ENCODE measurements at regions not wholly inside any gene's neighbourhood (a gene's known extent, or its start where the extent isn't known, plus 50 kb on each side); places are given as distances from the start of the nearest gene placed in this dataset.

DNA sequence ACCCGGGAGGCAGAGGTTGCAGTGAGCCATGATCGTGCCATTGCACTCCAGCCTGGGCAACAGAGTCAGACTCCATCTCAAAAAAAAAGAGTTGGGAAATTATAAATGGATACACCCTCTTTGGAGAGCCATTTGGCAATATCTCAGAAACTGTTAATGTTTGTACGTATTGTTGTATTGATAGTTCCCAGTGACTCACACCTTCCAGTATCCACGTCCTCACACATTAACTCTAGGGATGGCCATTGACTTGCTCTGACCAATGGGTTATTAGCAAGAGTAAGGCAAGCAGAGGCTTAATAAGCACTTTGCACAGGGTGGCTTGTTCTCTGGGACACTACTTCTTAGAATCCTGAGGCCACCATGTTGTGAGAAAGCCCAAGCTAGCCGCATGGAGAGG, 107.6 kb upstream of the LHX1 start:
- no peaks in the 10 kb centered on the region for H3K79me2 ChIP-seq (replicated peaks; ENCODE audit: insufficient read depth)
- no peak overlapping the region for H3K4me3 ChIP-seq
- H3K36me3 ChIP-seq (ENCODE audit: insufficient read depth) = no peaks in the 10 kb centered on the region
- no peak for TF ChIP-seq CREB1 (CRISPR knock-in tag; IDR thresholded peaks at IDR 0.05; ENCODE audit: low read depth)
- no peaks in the 10 kb centered on the region for H3F3A ChIP-seq (replicated peaks; ENCODE audit: low read depth)
- H3K4me2 ChIP-seq = no peak overlapping the region
- no peaks in the 10 kb centered on the region for H4K20me1 ChIP-seq (replicated peaks; ENCODE audit: insufficient read depth)
- H3K4me3 Mint-ChIP-seq = no peak overlapping the region
- DNase-seq (ENCODE audit: low spot score) = no peak
- H3K4me1 Mint-ChIP-seq = peaks cover 25% of the 10 kb centered on the region
- ATAC-seq = no peak
- H3K27ac ChIP-seq (ENCODE audit: low read depth) = no peak overlapping the region
- no peak overlapping the region for H3K27ac Mint-ChIP-seq
- no peaks in the 10 kb centered on the region for H3K27me3 ChIP-seq (ENCODE audit: insufficient read depth)
- peaks cover 8% of the 10 kb centered on the region for H3K4me1 ChIP-seq (ENCODE audit: insufficient read depth)
- H3K9me3 Mint-ChIP-seq = no peaks in the 10 kb centered on the region
- H3K9me2 ChIP-seq (ENCODE audit: insufficient read depth) = no peaks in the 10 kb centered on the region
- H3K36me3 Mint-ChIP-seq (ENCODE audit: low read depth) = peaks cover 3% of the 10 kb centered on the region; the same call in 1 of the 3 replicates
- peak overlapping the region; percentile 32; the same call in 1 of the 2 replicates for H2AFZ ChIP-seq
- H3K27me3 Mint-ChIP-seq (ENCODE audit: insufficient read depth, low read depth, poor library complexity) = peaks cover 12% of the 10 kb centered on the region

DNA sequence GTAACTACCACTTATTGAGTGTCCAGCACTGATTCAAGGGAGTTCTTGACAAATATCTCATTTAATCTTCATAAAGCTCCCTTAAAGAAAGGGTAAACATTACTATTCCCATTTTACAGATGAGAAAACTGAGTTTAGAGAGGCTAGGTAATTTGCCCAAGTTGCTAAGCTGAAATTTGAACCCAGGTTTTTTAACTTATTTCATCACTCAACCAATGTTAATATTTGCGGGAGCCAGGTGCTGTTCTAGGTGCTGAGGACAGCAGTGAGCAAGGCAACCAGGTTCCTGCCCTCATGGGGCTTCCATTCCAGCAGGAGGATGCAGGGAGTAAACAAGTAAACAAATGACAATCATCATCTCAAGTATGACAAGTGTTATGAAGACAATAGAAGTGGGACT, 104.0 kb upstream of the LHX1 start:
- Histone ChIP-seq H3K36me3 (ENCODE audit: insufficient read depth) (no peaks in the 10 kb centered on the region), H3K4me3 (no peak overlapping the region), H3F3A (replicated peaks; ENCODE audit: low read depth) (no peaks in the 10 kb centered on the region), H3K4me2 (no peak overlapping the region), H3K27me3 (ENCODE audit: insufficient read depth) (no peaks in the 10 kb centered on the region), H3K79me2 (replicated peaks; ENCODE audit: insufficient read depth) (no peaks in the 10 kb centered on the region), H2AFZ (no peak overlapping the region), H3K4me1 (ENCODE audit: insufficient read depth) (peaks cover 7% of the 10 kb centered on the region; the same call in 1 of the 2 replicates), H4K20me1 (replicated peaks; ENCODE audit: insufficient read depth) (no peaks in the 10 kb centered on the region), H3K27ac (ENCODE audit: low read depth) (no peak overlapping the region), H3K9me2 (ENCODE audit: insufficient read depth) (no peaks in the 10 kb centered on the region)
- H3K4me3 Mint-ChIP-seq = no peak overlapping the region
- DNase-seq (ENCODE audit: low spot score) (no peak), ATAC-seq (no peak)
- H3K9me3 Mint-ChIP-seq = no peaks in the 10 kb centered on the region
- peaks cover 14% of the 10 kb centered on the region for H3K4me1 Mint-ChIP-seq
- H3K36me3 Mint-ChIP-seq (ENCODE audit: low read depth) = no peaks in the 10 kb centered on the region; the same call in 2 of the 3 replicates
- no peak overlapping the region for H3K27ac Mint-ChIP-seq
- H3K27me3 Mint-ChIP-seq (ENCODE audit: insufficient read depth, low read depth, poor library complexity) = peaks cover 6% of the 10 kb centered on the region
- TF ChIP-seq, protein P1, sequence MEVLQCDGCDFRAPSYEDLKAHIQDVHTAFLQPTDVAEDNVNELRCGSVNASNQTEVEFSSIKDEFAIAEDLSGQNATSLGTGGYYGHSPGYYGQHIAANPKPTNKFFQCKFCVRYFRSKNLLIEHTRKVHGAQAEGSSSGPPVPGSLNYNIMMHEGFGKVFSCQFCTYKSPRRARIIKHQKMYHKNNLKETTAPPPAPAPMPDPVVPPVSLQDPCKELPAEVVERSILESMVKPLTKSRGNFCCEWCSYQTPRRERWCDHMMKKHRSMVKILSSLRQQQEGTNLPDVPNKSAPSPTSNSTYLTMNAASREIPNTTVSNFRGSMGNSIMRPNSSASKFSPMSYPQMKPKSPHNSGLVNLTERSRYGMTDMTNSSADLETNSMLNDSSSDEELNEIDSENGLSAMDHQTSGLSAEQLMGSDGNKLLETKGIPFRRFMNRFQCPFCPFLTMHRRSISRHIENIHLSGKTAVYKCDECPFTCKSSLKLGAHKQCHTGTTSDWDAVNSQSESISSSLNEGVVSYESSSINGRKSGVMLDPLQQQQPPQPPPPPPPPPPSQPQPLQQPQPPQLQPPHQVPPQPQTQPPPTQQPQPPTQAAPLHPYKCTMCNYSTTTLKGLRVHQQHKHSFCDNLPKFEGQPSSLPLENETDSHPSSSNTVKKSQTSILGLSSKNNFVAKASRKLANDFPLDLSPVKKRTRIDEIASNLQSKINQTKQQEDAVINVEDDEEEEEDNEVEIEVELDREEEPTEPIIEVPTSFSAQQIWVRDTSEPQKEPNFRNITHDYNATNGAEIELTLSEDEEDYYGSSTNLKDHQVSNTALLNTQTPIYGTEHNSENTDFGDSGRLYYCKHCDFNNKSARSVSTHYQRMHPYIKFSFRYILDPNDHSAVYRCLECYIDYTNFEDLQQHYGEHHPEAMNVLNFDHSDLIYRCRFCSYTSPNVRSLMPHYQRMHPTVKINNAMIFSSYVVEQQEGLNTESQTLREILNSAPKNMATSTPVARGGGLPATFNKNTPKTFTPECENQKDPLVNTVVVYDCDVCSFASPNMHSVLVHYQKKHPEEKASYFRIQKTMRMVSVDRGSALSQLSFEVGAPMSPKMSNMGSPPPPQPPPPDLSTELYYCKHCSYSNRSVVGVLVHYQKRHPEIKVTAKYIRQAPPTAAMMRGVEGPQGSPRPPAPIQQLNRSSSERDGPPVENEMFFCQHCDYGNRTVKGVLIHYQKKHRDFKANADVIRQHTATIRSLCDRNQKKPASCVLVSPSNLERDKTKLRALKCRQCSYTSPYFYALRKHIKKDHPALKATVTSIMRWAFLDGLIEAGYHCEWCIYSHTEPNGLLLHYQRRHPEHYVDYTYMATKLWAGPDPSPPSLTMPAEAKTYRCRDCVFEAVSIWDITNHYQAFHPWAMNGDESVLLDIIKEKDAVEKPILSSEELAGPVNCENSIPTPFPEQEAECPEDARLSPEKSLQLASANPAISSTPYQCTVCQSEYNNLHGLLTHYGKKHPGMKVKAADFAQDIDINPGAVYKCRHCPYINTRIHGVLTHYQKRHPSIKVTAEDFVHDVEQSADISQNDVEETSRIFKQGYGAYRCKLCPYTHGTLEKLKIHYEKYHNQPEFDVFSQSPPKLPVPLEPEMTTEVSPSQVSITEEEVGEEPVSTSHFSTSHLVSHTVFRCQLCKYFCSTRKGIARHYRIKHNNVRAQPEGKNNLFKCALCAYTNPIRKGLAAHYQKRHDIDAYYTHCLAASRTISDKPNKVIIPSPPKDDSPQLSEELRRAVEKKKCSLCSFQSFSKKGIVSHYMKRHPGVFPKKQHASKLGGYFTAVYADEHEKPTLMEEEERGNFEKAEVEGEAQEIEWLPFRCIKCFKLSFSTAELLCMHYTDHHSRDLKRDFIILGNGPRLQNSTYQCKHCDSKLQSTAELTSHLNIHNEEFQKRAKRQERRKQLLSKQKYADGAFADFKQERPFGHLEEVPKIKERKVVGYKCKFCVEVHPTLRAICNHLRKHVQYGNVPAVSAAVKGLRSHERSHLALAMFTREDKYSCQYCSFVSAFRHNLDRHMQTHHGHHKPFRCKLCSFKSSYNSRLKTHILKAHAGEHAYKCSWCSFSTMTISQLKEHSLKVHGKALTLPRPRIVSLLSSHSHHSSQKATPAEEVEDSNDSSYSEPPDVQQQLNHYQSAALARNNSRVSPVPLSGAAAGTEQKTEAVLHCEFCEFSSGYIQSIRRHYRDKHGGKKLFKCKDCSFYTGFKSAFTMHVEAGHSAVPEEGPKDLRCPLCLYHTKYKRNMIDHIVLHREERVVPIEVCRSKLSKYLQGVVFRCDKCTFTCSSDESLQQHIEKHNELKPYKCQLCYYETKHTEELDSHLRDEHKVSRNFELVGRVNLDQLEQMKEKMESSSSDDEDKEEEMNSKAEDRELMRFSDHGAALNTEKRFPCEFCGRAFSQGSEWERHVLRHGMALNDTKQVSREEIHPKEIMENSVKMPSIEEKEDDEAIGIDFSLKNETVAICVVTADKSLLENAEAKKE (CRISPR knock-in tag; IDR thresholded peaks at IDR 0.05) = no peak
- no peak for TF ChIP-seq EZH2 (IDR thresholded peaks at IDR 0.05; ENCODE audit: low read depth, unreplicated experiment)
- TF ChIP-seq EZH2phosphoT487 (IDR thresholded peaks at IDR 0.05; ENCODE audit: unreplicated experiment) = no peak
- no peak for TF ChIP-seq POLR2AphosphoS5 (IDR thresholded peaks at IDR 0.05; ENCODE audit: low read depth)
- TF ChIP-seq STAT1 (IDR thresholded peaks at IDR 0.05; ENCODE audit: unreplicated experiment) = no peak
- TF ChIP-seq, protein P2, sequence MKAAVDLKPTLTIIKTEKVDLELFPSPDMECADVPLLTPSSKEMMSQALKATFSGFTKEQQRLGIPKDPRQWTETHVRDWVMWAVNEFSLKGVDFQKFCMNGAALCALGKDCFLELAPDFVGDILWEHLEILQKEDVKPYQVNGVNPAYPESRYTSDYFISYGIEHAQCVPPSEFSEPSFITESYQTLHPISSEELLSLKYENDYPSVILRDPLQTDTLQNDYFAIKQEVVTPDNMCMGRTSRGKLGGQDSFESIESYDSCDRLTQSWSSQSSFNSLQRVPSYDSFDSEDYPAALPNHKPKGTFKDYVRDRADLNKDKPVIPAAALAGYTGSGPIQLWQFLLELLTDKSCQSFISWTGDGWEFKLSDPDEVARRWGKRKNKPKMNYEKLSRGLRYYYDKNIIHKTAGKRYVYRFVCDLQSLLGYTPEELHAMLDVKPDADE (IDR thresholded peaks at IDR 0.05) = no peak
- no peak for TF ChIP-seq ZNF114 (CRISPR knock-in tag; IDR thresholded peaks at IDR 0.05)
- no peak for TF ChIP-seq NANOG (IDR thresholded peaks at IDR 0.05; ENCODE audit: borderline replicate concordance)
- no peak for TF ChIP-seq ZNF331 (CRISPR knock-in tag; IDR thresholded peaks at IDR 0.05; ENCODE audit: low read depth)
- TF ChIP-seq, protein P3, sequence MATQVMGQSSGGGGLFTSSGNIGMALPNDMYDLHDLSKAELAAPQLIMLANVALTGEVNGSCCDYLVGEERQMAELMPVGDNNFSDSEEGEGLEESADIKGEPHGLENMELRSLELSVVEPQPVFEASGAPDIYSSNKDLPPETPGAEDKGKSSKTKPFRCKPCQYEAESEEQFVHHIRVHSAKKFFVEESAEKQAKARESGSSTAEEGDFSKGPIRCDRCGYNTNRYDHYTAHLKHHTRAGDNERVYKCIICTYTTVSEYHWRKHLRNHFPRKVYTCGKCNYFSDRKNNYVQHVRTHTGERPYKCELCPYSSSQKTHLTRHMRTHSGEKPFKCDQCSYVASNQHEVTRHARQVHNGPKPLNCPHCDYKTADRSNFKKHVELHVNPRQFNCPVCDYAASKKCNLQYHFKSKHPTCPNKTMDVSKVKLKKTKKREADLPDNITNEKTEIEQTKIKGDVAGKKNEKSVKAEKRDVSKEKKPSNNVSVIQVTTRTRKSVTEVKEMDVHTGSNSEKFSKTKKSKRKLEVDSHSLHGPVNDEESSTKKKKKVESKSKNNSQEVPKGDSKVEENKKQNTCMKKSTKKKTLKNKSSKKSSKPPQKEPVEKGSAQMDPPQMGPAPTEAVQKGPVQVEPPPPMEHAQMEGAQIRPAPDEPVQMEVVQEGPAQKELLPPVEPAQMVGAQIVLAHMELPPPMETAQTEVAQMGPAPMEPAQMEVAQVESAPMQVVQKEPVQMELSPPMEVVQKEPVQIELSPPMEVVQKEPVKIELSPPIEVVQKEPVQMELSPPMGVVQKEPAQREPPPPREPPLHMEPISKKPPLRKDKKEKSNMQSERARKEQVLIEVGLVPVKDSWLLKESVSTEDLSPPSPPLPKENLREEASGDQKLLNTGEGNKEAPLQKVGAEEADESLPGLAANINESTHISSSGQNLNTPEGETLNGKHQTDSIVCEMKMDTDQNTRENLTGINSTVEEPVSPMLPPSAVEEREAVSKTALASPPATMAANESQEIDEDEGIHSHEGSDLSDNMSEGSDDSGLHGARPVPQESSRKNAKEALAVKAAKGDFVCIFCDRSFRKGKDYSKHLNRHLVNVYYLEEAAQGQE (IDR thresholded peaks at IDR 0.05; ENCODE audit: unreplicated experiment) = no peak

All from GM23338 (cell line).